AG04450 (cell line): ENCODE measurements at regions not wholly inside any gene's neighbourhood (a gene's known extent, or its start where the extent isn't known, plus 50 kb on each side); places are given as distances from the start of the nearest gene placed in this dataset.

Experiments used
- CTCF ChIA-PET: fragments of 300-600, 350-600 bp; formaldehyde crosslinking; extraction: SDS; loops from one replicate; lab custom pipeline; 2022; ENCODE audit warnings: antibody characterized with exemption, inconsistent platforms; lab: Charles Lee
- POLR2A ChIA-PET: fragments of 350-600 bp; formaldehyde crosslinking; extraction: SDS; loops from one replicate; lab custom pipeline; 2021; ENCODE audit warnings: antibody characterized with exemption, inconsistent platforms; lab: Yijun Ruan, JAX
- DNase-seq: peaks from one replicate; pipeline ENCODE4 v3.0.0-alpha.2; 2011; ENCODE audit warnings: low read depth, low spot score
- H3K27ac ChIP-seq: one replicate; pipeline ENCODE4 v1.5.1; 2012; ENCODE audit warnings: low read depth, low read length, control low read depth
- H3K27me3 ChIP-seq: one replicate; pipeline ENCODE4 v1.6.0; 2012; ENCODE audit warnings: low read length; ENCODE audit not compliant: control insufficient read depth, insufficient read depth
- H3K4me3 ChIP-seq: 2 replicates; pipeline ENCODE4 v1.5.1; 2011; ENCODE audit warnings: mild to moderate bottlenecking, low read depth, low read length, control low read depth
- H3K9me3 ChIP-seq: 2 replicates; pipeline ENCODE4 v1.5.1; 2012; ENCODE audit warnings: low read length; ENCODE audit not compliant: control insufficient read depth, insufficient read depth
- TF ChIP-seq, protein P1 (sequence below): IDR thresholded peaks from 2 replicates; pipeline ENCODE4 v1.5.1; 2011; ENCODE audit warnings: low read depth, low read length, control low read depth, inconsistent platforms

GRCh38 chr18:46334868-46335281 is 230.7 kb downstream of the HAUS1 start:
- ChIA-PET CTCF (interaction anchor here (2.2 kb wide), 1 partner anchor 54 kb away, joined by 5 read pairs; no protein-coding TSS in a partner anchor), POLR2A (no interaction called here)
- no peak for DNase-seq
- TF ChIP-seq, protein P1, sequence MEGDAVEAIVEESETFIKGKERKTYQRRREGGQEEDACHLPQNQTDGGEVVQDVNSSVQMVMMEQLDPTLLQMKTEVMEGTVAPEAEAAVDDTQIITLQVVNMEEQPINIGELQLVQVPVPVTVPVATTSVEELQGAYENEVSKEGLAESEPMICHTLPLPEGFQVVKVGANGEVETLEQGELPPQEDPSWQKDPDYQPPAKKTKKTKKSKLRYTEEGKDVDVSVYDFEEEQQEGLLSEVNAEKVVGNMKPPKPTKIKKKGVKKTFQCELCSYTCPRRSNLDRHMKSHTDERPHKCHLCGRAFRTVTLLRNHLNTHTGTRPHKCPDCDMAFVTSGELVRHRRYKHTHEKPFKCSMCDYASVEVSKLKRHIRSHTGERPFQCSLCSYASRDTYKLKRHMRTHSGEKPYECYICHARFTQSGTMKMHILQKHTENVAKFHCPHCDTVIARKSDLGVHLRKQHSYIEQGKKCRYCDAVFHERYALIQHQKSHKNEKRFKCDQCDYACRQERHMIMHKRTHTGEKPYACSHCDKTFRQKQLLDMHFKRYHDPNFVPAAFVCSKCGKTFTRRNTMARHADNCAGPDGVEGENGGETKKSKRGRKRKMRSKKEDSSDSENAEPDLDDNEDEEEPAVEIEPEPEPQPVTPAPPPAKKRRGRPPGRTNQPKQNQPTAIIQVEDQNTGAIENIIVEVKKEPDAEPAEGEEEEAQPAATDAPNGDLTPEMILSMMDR: no peak
- no peak overlapping the region for H3K27ac ChIP-seq
- peaks cover 53% of the 10 kb centered on the region for H3K27me3 ChIP-seq
- peak overlapping the region; percentile 38; the same call in 1 of the 2 replicates for H3K4me3 ChIP-seq
- H3K9me3 ChIP-seq: no peaks in the 10 kb centered on the region; the same call in 1 of the 2 replicates

DNA sequence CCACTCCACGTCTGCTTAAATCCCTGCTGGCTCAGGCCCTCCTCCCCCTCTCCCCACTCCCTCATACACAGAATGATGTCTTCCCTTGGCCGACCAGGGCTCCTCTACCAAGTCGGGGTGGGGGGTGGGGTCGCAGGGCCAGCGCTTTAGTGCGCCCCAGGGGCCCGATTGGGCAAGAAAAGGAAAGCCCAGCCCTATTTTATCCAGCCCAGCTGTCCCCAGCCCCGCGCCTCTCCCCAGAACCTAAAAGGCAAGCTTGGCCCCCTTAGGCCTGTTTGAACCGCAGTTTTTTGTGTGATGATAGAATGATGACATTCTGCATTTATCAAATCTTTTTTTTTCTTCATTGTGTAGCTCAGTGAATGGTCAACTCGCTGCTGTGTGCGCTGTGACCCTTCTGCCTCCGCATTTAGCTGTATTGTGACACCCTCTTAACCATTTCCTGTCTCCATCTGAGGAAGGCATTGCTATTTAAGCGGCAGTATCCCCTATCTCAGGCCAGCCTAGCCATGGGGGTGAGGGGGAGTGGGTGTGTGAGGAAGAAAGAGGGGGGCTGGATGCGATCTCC is 231.4 kb downstream of the HAUS1 start:
- CTCF ChIA-PET: interaction anchor here (2.2 kb wide), 1 partner anchor 55 kb away, joined by 5 read pairs; no protein-coding TSS in a partner anchor
- Histone ChIP-seq H3K9me3 (no peaks in the 10 kb centered on the region; the same call in 1 of the 2 replicates), H3K4me3 (no peak overlapping the region), H3K27ac (no peak overlapping the region), H3K27me3 (peaks cover 58% of the 10 kb centered on the region)
- POLR2A ChIA-PET: no interaction called here
- TF ChIP-seq, protein P1: no peak
- no peak for DNase-seq

- Histone ChIP-seq H3K4me3 (no peak overlapping the region), H3K27me3 (peaks cover 54% of the 10 kb centered on the region), H3K27ac (no peak overlapping the region), H3K9me3 (no peaks in the 10 kb centered on the region; the same call in 1 of the 2 replicates)
- TF ChIP-seq, protein P1: no peak
- CTCF ChIA-PET: interaction anchor here (2.2 kb wide), 1 partner anchor 56 kb away, joined by 5 read pairs; no protein-coding TSS in a partner anchor
- POLR2A ChIA-PET: no interaction called here
- no peak for DNase-seq
These were observed 232.3 kb downstream of the HAUS1 start for GRCh38 chr18:46336278-46337111.

DNA sequence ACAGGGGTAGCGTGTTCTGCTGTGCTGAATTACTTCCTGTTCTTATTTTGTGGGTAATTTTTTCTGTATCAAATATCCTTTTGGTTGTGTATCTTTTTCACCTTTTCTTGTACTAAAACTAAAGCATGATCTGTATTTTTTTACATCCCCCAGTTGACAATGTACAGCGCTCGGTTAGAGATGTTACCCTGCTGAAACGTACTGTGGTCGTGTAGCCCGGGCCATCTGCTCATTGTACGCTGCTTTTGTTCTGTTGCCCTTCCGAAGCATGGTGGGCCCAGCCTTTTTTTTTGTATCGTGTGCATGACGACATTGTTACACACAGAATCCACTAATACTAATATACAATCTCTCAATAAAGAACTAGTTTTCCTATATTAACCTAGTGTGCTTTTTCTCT is 233.1 kb downstream of the HAUS1 start:
- no peak for DNase-seq
- Histone ChIP-seq H3K27ac (no peak overlapping the region), H3K27me3 (peaks cover 51% of the 10 kb centered on the region), H3K4me3 (no peak overlapping the region), H3K9me3 (no peaks in the 10 kb centered on the region; the same call in 1 of the 2 replicates)
- ChIA-PET POLR2A (no interaction called here), CTCF (no interaction called here)
- TF ChIP-seq, protein P1: no peak

DNA sequence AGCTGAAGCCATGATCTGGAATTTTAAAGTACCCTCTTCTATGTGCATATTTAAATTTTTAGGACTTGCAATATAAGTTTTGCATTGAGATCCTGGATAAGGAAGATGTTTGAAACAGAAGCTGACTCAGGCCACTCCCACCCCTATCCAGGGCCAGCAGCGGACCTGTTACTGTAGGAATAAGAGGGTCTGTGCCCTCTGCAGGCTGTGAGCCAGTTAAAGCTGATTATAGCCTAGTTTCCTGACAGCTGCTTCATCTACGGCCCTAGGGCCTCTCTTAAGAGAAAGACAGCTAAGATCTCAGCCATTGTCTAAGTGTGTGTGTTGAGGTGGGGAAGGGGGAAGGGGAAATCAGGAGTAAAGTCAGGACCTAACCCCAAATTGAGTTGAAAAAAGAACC is 234.0 kb downstream of the HAUS1 start:
- no peak for DNase-seq
- Histone ChIP-seq H3K4me3 (no peak overlapping the region), H3K27me3 (peaks cover 47% of the 10 kb centered on the region), H3K27ac (no peak overlapping the region), H3K9me3 (no peaks in the 10 kb centered on the region; the same call in 1 of the 2 replicates)
- ChIA-PET CTCF (no interaction called here), POLR2A (no interaction called here)
- TF ChIP-seq, protein P1: no peak
